Activated CD4-positive, alpha-beta memory T cell treated with anti-CD3 and anti-CD28 coated beads, Interleukin-2, amount 10 ng/mL, durations not matched to agents 7 days and 5 days (primary cell): ENCODE measurements at regions not wholly inside any gene's neighbourhood (a gene's known extent, or its start where the extent isn't known, plus 50 kb on each side); places are given as distances from the start of the nearest gene placed in this dataset.

ENCODE experiments used
- CTCF ChIA-PET: fragments of 350-600 bp; sonication (Branson Sonifier 250); formaldehyde crosslinking; loops from one replicate; lab custom pipeline; 2021; ENCODE audit warnings: antibody characterized with exemption, inconsistent platforms; lab: Charles Lee
- POLR2A ChIA-PET: fragments of 350-600 bp; sonication (Branson Sonifier 250); formaldehyde crosslinking; loops from one replicate; lab custom pipeline; 2021; ENCODE audit warnings: antibody characterized with exemption; lab: Charles Lee
- DNase-seq: peaks from one replicate; pipeline ENCODE4 v3.0.0-alpha.2; 2020
- H3K27ac Mint-ChIP-seq: one replicate; pipeline ENCODE4 v1.8.0; 2021; ENCODE audit warnings: mild to moderate bottlenecking, mixed read lengths
- H3K27me3 Mint-ChIP-seq: one replicate; pipeline ENCODE4 v1.8.0; 2021; ENCODE audit warnings: mixed read lengths
- H3K36me3 Mint-ChIP-seq: one replicate; pipeline ENCODE4 v1.8.0; 2021; ENCODE audit warnings: low read depth, mixed read lengths
- H3K4me1 Mint-ChIP-seq: one replicate; pipeline ENCODE4 v1.8.0; 2021; ENCODE audit warnings: mixed read lengths
- H3K4me3 Mint-ChIP-seq: one replicate; pipeline ENCODE4 v1.8.0; 2021; ENCODE audit warnings: mild to moderate bottlenecking, mixed read lengths
- H3K9me3 Mint-ChIP-seq: one replicate; pipeline ENCODE4 v1.8.0; 2021; ENCODE audit warnings: mixed read lengths

DNA sequence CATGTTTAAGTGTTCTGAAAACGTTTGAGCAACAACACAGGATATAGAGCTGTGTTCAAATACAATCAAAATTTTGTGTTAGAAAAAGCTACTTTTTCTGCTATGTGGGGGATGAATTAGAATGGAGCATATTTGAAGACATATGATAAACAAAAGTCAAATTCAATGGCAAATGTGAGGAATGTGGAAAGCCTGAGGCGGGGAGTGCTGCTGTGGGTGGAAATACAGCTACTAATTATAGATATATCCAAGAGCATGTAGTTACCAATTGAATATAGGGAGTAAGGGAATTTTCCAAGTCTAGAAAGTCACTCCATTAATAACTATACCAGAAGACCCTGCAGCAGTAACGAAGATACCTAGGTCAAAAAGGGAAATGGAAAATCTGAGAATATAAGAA is 2370.4 kb upstream of the TENM3 start:
- CTCF ChIA-PET: no interaction called here
- no peak overlapping the region for H3K4me3 Mint-ChIP-seq

DNA sequence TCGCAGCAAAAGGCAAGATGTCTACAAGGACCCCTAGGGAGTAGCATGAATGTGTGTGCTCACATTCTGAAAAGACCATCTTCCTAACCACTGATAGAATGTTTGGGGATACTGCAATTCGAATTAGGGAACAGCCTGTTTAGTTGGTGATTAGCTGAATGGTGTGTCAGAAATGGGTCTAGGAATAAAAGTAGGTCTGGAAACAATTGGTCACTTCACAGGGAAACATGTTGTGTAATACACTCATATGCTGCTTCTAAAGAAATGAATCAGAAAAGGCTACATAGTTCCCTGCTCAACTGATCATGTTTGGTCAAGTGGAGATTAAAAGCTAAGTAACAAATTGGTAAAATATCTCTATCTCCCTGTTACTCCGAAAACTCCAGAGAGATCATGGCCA is 2362.4 kb upstream of the TENM3 start:
- H3K4me1 Mint-ChIP-seq: no peaks in the 10 kb centered on the region
- ChIA-PET POLR2A (no interaction called here), CTCF (no interaction called here)
- no peak for DNase-seq
- no peak overlapping the region for H3K4me3 Mint-ChIP-seq
- H3K36me3 Mint-ChIP-seq: no peaks in the 10 kb centered on the region
- peaks cover 8% of the 10 kb centered on the region for H3K9me3 Mint-ChIP-seq
- no peaks in the 10 kb centered on the region for H3K27me3 Mint-ChIP-seq
- no peak overlapping the region for H3K27ac Mint-ChIP-seq

More for the DNA sequence above, 2370.4 kb upstream of the TENM3 start:
- POLR2A ChIA-PET: no interaction called here
- DNase-seq: no peak
- H3K27me3 Mint-ChIP-seq: no peaks in the 10 kb centered on the region
- peaks cover 7% of the 10 kb centered on the region for H3K9me3 Mint-ChIP-seq
- H3K4me1 Mint-ChIP-seq: no peaks in the 10 kb centered on the region
- H3K27ac Mint-ChIP-seq: no peak overlapping the region
- no peaks in the 10 kb centered on the region for H3K36me3 Mint-ChIP-seq

DNA sequence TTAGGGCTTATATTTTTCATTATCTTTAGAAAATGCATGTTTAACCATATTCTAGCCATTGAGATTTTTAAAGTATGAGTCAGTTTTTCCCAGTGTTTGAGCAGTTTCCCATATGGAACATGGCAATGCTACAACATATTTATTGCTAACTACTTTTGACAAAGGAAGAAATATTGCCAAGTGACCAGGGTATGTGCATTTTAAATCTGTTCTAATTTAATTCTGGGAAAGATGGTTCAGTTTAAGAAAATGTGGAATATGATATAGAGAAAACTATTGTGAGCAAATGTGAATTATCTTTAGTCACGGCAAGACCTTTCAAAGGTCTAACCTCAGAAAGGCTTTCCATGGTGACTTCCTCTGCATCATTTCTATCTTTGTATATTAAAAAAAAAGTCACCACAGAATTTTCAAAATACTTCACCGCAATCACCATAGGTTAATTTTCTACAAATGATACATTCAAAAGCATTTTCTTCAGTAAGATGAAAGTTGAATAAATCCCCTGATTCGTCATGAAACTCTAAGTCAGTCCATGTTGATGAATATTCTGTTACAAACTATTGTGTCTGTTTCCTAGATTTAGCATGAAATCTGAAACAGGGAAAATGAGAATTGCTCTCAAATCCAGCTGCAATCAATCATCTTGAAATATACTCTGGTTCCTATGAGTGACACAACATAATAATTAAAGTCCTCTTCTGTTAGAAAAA is 2349.0 kb upstream of the TENM3 start:
- DNase-seq: no peak
- Mint-ChIP-seq H3K27ac (no peak overlapping the region), H3K27me3 (no peaks in the 10 kb centered on the region), H3K4me3 (no peak overlapping the region), H3K36me3 (no peaks in the 10 kb centered on the region), H3K9me3 (peaks cover 3% of the 10 kb centered on the region), H3K4me1 (no peaks in the 10 kb centered on the region)
- CTCF ChIA-PET: no interaction called here
- POLR2A ChIA-PET: no interaction called here

DNA sequence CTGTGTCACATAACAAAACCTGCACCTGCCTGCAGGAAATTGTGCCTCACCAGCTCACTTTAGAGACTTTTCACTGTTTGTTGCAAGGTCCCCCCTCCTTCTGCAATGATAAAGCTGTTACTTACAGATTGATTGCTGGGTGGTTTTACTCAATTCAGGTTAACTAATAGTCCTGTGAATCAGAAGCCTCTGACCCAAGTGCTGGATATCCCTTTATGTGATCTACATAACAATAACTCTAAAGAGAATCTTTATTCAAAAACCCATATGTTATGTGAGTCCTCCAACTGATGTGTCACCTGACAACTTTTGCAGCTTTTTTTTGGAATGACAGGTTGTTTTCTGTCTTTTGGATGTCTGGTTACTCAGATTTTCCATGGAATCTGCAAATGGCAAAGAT is 2323.6 kb upstream of the TENM3 start:
- Mint-ChIP-seq H3K9me3 (peaks cover 3% of the 10 kb centered on the region), H3K27ac (no peak overlapping the region), H3K36me3 (no peaks in the 10 kb centered on the region), H3K4me1 (no peaks in the 10 kb centered on the region), H3K27me3 (no peaks in the 10 kb centered on the region), H3K4me3 (no peak overlapping the region)
- DNase-seq: no peak
- CTCF ChIA-PET: no interaction called here
- POLR2A ChIA-PET: no interaction called here

DNA sequence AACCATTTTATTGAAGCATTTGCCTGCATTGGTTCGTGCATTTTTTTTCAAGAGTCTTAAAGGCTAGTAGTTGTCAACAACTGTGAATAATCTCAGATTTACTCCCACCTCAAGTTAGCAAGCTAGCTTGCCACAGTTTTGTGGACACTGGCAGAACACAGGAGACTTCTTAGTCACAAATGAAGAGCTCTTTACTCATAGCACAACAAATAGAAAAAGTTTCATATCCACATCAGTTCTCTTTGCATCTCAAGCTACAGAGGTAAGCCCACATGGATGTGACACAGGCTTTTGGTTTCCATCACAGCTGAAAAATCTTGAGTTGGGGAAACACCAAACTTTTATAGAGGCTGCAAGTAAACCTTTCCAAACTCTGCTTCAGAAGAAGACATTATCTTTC is 2315.7 kb upstream of the TENM3 start:
- H3K4me3 Mint-ChIP-seq: no peak overlapping the region
- no peak for DNase-seq
- no peaks in the 10 kb centered on the region for H3K27me3 Mint-ChIP-seq
- H3K27ac Mint-ChIP-seq: no peak overlapping the region
- no peaks in the 10 kb centered on the region for H3K36me3 Mint-ChIP-seq
- ChIA-PET POLR2A (no interaction called here), CTCF (no interaction called here)
- H3K4me1 Mint-ChIP-seq: no peaks in the 10 kb centered on the region
- peaks cover 3% of the 10 kb centered on the region for H3K9me3 Mint-ChIP-seq

DNA sequence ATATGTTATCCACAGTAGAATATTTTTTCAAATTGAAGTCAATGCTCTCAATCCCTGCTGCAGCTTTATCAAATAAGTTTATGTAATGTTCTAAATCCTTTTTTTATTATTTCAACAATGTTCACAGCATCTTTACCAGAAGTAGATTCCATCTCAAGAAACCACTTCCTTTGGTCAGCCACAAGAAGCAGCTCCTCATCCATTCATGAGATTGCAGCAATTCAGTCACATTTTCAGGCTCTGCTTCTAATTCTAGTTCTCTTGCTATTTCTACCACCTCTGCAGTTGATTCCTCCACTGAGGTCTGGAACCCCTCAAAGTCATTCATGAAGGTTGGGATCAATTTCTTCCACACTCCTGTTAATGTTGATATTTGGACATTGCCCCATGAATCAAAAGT is 2301.3 kb upstream of the TENM3 start:
- Mint-ChIP-seq H3K27ac (no peak overlapping the region), H3K36me3 (no peaks in the 10 kb centered on the region), H3K27me3 (no peaks in the 10 kb centered on the region), H3K9me3 (peaks cover 13% of the 10 kb centered on the region), H3K4me3 (no peak overlapping the region), H3K4me1 (no peaks in the 10 kb centered on the region)
- DNase-seq: no peak
- ChIA-PET POLR2A (no interaction called here), CTCF (no interaction called here)

DNA sequence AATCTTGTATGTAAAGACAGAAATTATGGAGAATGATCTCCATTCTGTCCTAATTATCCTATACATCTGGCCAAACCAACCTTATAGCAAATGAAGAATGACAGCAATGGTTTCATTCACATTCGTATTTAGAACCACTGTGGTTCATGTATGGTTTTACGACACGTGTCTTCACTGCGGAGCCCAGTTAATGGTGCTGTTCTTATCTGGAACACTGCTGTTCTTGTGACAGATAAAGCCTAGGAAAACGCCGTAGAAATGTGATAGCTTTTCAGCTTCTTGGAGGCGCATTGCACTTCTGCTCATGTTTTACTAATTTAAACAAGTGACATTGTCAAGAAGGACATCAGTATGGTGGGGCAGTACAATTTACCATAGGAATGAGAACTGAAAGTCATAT is 2266.4 kb upstream of the TENM3 start:
- CTCF ChIA-PET: no interaction called here
- Mint-ChIP-seq H3K4me3 (no peak overlapping the region), H3K4me1 (no peaks in the 10 kb centered on the region), H3K36me3 (no peaks in the 10 kb centered on the region), H3K9me3 (peaks cover 4% of the 10 kb centered on the region), H3K27ac (no peak overlapping the region), H3K27me3 (no peaks in the 10 kb centered on the region)
- POLR2A ChIA-PET: no interaction called here
- no peak for DNase-seq

DNA sequence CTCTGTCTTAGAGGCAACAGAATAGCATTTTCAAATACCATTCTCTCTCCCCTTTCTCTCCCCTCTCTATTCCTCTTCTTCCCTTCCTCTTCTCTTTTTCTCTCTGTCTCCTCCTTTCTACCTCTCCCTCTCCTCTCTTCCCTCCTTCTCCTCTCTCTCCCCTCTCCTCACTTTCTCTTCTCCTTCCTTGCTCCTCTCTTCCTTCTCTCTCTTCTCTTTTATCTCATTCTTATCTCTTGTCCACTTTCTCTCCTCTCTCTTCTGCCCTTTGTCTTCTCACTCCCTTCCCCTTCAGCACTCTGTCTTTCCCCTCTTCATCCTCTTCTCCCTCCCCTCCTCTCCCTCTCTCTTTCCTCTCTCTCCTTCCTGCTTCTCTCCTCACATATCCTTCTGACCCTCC is 2265.8 kb upstream of the TENM3 start:
- CTCF ChIA-PET: no interaction called here
- H3K27ac Mint-ChIP-seq: no peak overlapping the region

DNA sequence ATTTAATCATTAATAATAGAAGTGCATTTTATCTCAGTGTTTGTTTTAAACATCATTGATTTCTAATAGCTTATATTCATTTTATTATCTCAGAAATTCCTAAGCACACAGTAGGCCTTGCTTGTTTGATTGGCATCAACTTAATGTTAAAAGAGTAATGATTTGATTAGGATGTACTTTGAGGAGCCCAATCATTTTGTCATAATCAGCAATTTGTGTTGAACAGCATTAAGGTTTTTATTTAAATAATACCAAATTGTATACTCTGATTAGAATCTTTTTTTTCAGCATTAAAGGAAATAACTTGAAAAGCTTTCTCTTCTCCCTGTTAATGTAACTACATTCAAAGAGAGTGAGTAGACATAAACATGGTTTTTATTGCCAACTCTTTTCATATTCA is 2262.0 kb upstream of the TENM3 start:
- ChIA-PET POLR2A (no interaction called here), CTCF (no interaction called here)
- Mint-ChIP-seq H3K27ac (no peak overlapping the region), H3K4me1 (no peaks in the 10 kb centered on the region), H3K9me3 (peaks cover 2% of the 10 kb centered on the region), H3K36me3 (no peaks in the 10 kb centered on the region), H3K4me3 (no peak overlapping the region), H3K27me3 (no peaks in the 10 kb centered on the region)
- DNase-seq: no peak

More for the DNA sequence above, 2265.8 kb upstream of the TENM3 start:
- H3K4me3 Mint-ChIP-seq: no peak overlapping the region
- H3K36me3 Mint-ChIP-seq: no peaks in the 10 kb centered on the region
- H3K9me3 Mint-ChIP-seq: peaks cover 4% of the 10 kb centered on the region
- H3K27me3 Mint-ChIP-seq: no peaks in the 10 kb centered on the region
- POLR2A ChIA-PET: no interaction called here
- no peak for DNase-seq
- no peaks in the 10 kb centered on the region for H3K4me1 Mint-ChIP-seq

DNA sequence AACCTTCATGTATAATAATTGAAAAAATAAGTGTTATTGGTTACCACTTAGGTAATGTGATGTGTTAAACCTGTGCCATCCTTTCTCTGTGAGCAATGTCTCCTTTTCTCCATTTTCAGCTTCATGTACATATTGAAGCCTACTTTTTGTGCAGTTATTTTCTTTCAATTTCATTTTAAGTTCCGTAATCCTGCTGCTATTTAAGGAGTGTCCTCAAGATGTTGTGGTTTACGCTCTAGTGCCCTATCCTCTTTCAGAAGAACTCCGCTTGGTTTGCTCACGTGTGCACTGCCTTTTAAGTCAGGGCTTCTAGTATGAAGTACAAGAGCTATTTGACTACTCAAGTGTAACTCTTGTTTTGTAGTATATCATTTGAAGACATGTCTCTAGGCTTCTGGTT is 2253.2 kb upstream of the TENM3 start:
- Mint-ChIP-seq H3K36me3 (no peaks in the 10 kb centered on the region), H3K27ac (no peak overlapping the region), H3K4me3 (no peak overlapping the region), H3K4me1 (no peaks in the 10 kb centered on the region), H3K9me3 (peaks cover 17% of the 10 kb centered on the region), H3K27me3 (no peaks in the 10 kb centered on the region)
- DNase-seq: no peak
- ChIA-PET CTCF (no interaction called here), POLR2A (no interaction called here)

DNA sequence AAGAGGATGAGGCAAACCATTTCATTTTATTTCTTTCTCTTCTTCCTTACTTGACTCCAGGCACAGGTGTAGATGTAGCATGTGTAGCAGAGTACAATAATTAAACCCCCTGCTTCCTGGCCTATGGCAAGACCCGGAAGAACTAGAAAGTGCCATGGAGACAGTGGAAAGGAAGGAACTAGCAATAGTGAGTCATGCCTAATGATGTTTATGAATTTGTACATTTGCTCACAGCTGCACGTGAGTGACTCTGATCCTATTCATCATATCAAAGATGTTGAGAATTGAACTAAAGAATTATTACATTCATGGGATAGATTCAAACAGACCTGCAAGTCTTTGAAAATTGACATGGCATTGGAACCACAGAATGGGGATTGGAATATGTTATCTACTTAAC is 2233.9 kb upstream of the TENM3 start:
- ChIA-PET POLR2A (no interaction called here), CTCF (no interaction called here)
- peaks cover 5% of the 10 kb centered on the region for H3K9me3 Mint-ChIP-seq
- H3K27ac Mint-ChIP-seq: no peak overlapping the region
- no peaks in the 10 kb centered on the region for H3K27me3 Mint-ChIP-seq
- no peaks in the 10 kb centered on the region for H3K36me3 Mint-ChIP-seq
- H3K4me1 Mint-ChIP-seq: no peaks in the 10 kb centered on the region
- no peak overlapping the region for H3K4me3 Mint-ChIP-seq
- no peak for DNase-seq

DNA sequence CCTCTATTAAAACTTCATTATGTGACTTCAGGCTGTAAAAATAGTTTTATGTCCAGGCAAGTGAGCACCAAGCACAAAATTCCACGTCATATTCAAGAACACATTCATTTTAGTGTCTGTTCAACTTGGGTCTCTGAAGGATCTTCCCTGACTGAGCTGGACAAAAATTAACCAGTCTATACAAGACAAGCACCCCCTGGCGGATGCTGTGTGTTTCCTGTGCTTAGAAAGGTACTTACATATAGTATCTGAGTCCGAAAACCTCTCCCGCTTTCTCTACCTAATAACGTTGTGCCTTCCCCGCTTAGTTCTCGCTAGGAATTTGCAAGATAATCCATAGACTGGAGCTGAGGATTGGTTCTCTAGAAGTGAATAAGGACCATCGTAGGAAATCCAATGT is 2214.5 kb upstream of the TENM3 start:
- ChIA-PET CTCF (no interaction called here), POLR2A (no interaction called here)
- DNase-seq: no peak
- H3K4me1 Mint-ChIP-seq: no peaks in the 10 kb centered on the region
- H3K36me3 Mint-ChIP-seq: no peaks in the 10 kb centered on the region
- no peak overlapping the region for H3K4me3 Mint-ChIP-seq
- H3K27ac Mint-ChIP-seq: no peak overlapping the region
- no peaks in the 10 kb centered on the region for H3K9me3 Mint-ChIP-seq
- H3K27me3 Mint-ChIP-seq: no peaks in the 10 kb centered on the region

DNA sequence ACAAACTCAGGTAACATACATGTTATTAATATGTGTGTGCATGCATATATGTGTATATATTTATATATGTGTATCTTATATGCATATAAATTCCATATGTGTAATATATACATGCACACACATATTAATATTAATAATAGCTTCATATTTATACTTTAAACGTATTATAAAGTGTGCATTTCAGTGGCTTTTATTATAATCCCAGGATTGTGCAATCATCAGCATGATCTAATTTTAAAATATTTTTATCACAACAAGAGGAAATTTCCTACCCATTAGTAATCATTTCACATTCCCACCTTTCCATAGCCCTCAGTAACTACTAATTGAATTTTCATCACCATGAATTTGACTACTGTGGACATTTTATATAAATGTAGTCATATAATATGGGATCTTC is 2211.9 kb upstream of the TENM3 start:
- DNase-seq: no peak
- Mint-ChIP-seq H3K27me3 (no peaks in the 10 kb centered on the region), H3K9me3 (no peaks in the 10 kb centered on the region), H3K4me1 (no peaks in the 10 kb centered on the region), H3K4me3 (no peak overlapping the region), H3K27ac (no peak overlapping the region), H3K36me3 (no peaks in the 10 kb centered on the region)
- POLR2A ChIA-PET: no interaction called here
- CTCF ChIA-PET: no interaction called here

DNA sequence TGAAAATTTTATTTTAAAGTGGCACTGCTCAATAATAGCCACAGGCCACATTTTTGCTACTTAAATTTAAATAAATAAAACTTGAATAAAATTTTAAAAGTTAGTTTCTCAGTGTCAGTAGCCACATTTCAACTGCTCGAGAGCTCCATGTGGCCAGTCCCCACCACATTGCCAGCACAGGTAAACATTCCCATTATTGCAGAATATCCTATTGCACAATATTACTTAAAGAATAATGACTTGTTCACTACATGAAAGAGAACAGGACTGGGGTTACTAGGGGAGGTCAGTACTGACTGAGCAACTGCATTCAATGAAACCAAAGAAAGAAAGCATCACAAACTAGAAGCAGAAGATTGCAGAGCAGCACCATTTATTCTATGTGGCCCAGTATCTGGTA is 2201.6 kb upstream of the TENM3 start:
- H3K27me3 Mint-ChIP-seq: no peaks in the 10 kb centered on the region
- no peak for DNase-seq
- no peak overlapping the region for H3K4me3 Mint-ChIP-seq
- peaks cover 3% of the 10 kb centered on the region for H3K9me3 Mint-ChIP-seq
- H3K36me3 Mint-ChIP-seq: no peaks in the 10 kb centered on the region
- ChIA-PET POLR2A (no interaction called here), CTCF (no interaction called here)
- no peak overlapping the region for H3K27ac Mint-ChIP-seq
- H3K4me1 Mint-ChIP-seq: no peaks in the 10 kb centered on the region
